HG03457 (cell line): ENCODE measurements at regions not wholly inside any gene's neighbourhood (a gene's known extent, or its start where the extent isn't known, plus 50 kb on each side); places are given as distances from the start of the nearest gene placed in this dataset.
"Not testable (repeated sequence)": the region's sequence is repeated elsewhere in the genome, so short reads cannot be mapped to it uniquely, and the experiment has no call there.

Experiments
- ATAC-seq: cut with Tn5 transposase; IDR thresholded peaks from one replicate; pipeline ENCODE4 v1.9.1; 2021; ENCODE audit warnings: moderate number of reproducible peaks; ENCODE audit not compliant: unreplicated experiment

GRCh38 chr1:234808459-234808858, 198.5 kb upstream of the IRF2BP2 start:
- ATAC-seq: not testable (repeated sequence)

- ATAC-seq: not testable (repeated sequence)
Measured at GRCh38 chr1:234807705-234808104, 197.7 kb upstream of the IRF2BP2 start.

- not testable (repeated sequence) for ATAC-seq
Measured at GRCh38 chr1:234802586-234802985, 192.6 kb upstream of the IRF2BP2 start.

GRCh38 chr1:234801636-234802035, 191.7 kb upstream of the IRF2BP2 start:
- ATAC-seq: not testable (repeated sequence)

GRCh38 chr1:234801147-234801546, 191.2 kb upstream of the IRF2BP2 start:
- ATAC-seq: not testable (repeated sequence)

- ATAC-seq: not testable (repeated sequence)
Measured at GRCh38 chr1:234800563-234800962, 190.6 kb upstream of the IRF2BP2 start.

GRCh38 chr1:234799021-234799689, 189.2 kb upstream of the IRF2BP2 start:
- not testable (repeated sequence) for ATAC-seq

- not testable (repeated sequence) for ATAC-seq
Measured at GRCh38 chr1:234797216-234797615, 187.2 kb upstream of the IRF2BP2 start.

- not testable (repeated sequence) for ATAC-seq
Measured at GRCh38 chr1:234796438-234796792, 186.4 kb upstream of the IRF2BP2 start.

GRCh38 chr1:234795711-234796437, 185.9 kb upstream of the IRF2BP2 start:
- ATAC-seq: not testable (repeated sequence)

- ATAC-seq: not testable (repeated sequence)
Measured at GRCh38 chr1:234795007-234795406, 185.0 kb upstream of the IRF2BP2 start.

GRCh38 chr1:234794452-234794851, 184.5 kb upstream of the IRF2BP2 start:
- not testable (repeated sequence) for ATAC-seq

- ATAC-seq: not testable (repeated sequence)
Measured at GRCh38 chr1:234793924-234794323, 183.9 kb upstream of the IRF2BP2 start.

- not testable (repeated sequence) for ATAC-seq
Measured at GRCh38 chr1:234792221-234792864, 182.4 kb upstream of the IRF2BP2 start.

- ATAC-seq: not testable (repeated sequence)
Measured at GRCh38 chr1:234791615-234792014, 181.6 kb upstream of the IRF2BP2 start.

GRCh38 chr1:234790333-234790732, 180.4 kb upstream of the IRF2BP2 start:
- not testable (repeated sequence) for ATAC-seq

GRCh38 chr1:234787011-234787584, 177.1 kb upstream of the IRF2BP2 start:
- ATAC-seq: not testable (repeated sequence)

- not testable (repeated sequence) for ATAC-seq
Measured at GRCh38 chr1:234785922-234786321, 175.9 kb upstream of the IRF2BP2 start.

- ATAC-seq: not testable (repeated sequence)
Measured at GRCh38 chr1:234785471-234785919, 175.5 kb upstream of the IRF2BP2 start.

- not testable (repeated sequence) for ATAC-seq
Measured at GRCh38 chr1:234784108-234784507, 174.1 kb upstream of the IRF2BP2 start.

GRCh38 chr1:234782791-234783190, 172.8 kb upstream of the IRF2BP2 start:
- no peak for ATAC-seq
